Thoracic aorta (tissue), 2 donors: ENCODE measurements at regions not wholly inside any gene's neighbourhood (a gene's known extent, or its start where the extent isn't known, plus 50 kb on each side); places are given as distances from the start of the nearest gene placed in this dataset.

Experiments
- ATAC-seq: fragments of 150-250 bp; one replicate; pipeline ENCODE4 v1.8.0; 2017; ENCODE audit warnings: low read depth; ENCODE audit not compliant: insufficient number of reproducible peaks, low FRiP score
- DNase-seq: peaks from one replicate; pipeline ENCODE4 v3.0.0-alpha.2; 2020; ENCODE audit warnings: low spot score
- H3K27ac ChIP-seq, 2 donors: fragments of 200-600 bp; sonication (generic); 1 replicate in 1 of 2; 2 replicates in 1 of 2; pipeline ENCODE4 v1.5.1; 2016; ENCODE audit warnings: mild to moderate bottlenecking in 2 of 2, moderate library complexity in 2 of 2
- H3K27me3 ChIP-seq: fragments of 200-600 bp; sonication (generic); replicated peaks from 2 replicates; pipeline ENCODE4 v1.6.0; 2016; ENCODE audit warnings: mild to moderate bottlenecking; ENCODE audit not compliant: insufficient read depth
- H3K36me3 ChIP-seq: fragments of 200-600 bp; sonication (generic); one replicate; pipeline ENCODE4 v1.5.1; 2016
- H3K4me1 ChIP-seq, 2 donors: fragments of 200-600 bp; sonication (generic); 1 replicate in 1 of 2; 2 replicates in 1 of 2; pipeline versions ENCODE4 v1.5.1 to v1.6.0; 2016; ENCODE audit warnings: low read depth in 2 of 2, mild to moderate bottlenecking in 1 of 2; ENCODE audit not compliant: control insufficient read depth in 1 of 2
- H3K4me3 ChIP-seq: fragments of 200-600 bp; sonication (generic); 2 replicates; pipeline ENCODE4 v1.5.1; 2016; ENCODE audit warnings: mild to moderate bottlenecking
- H3K9me3 ChIP-seq: fragments of 200-600 bp; sonication (generic); 2 replicates; pipeline ENCODE4 v1.5.1; 2016
- CTCF ChIP-seq: fragments of 200-600 bp; sonication (generic); IDR thresholded peaks from one replicate; pipeline ENCODE4 v1.5.1; 2019; ENCODE audit warnings: antibody characterized with exemption

- ATAC-seq (no peak), DNase-seq (no peak)
- Histone ChIP-seq H3K27ac (no peak overlapping the region), H3K4me3 (no peak overlapping the region), H3K4me1 (no peaks in the 10 kb centered on the region), H3K9me3 (no peaks in the 10 kb centered on the region), H3K36me3 (no peaks in the 10 kb centered on the region), H3K27me3 (no peaks in the 10 kb centered on the region)
- no peak for TF ChIP-seq CTCF
Measured at GRCh38 chr17:13117616-13118015, 99.8 kb upstream of the ELAC2 start.

GRCh38 chr17:13114601-13115031, 96.8 kb upstream of the ELAC2 start:
- H3K36me3 ChIP-seq = no peaks in the 10 kb centered on the region
- ATAC-seq (no peak), DNase-seq (no peak)
- peak overlapping the region; percentile 32 for H3K4me3 ChIP-seq
- H3K27me3 ChIP-seq = no peaks in the 10 kb centered on the region
- H3K4me1 ChIP-seq = no peaks in the 10 kb centered on the region
- peak; percentile 41 for TF ChIP-seq CTCF
- no peaks in the 10 kb centered on the region for H3K9me3 ChIP-seq
- no peak overlapping the region for H3K27ac ChIP-seq

GRCh38 chr17:13113821-13114525, 96.1 kb upstream of the ELAC2 start:
- H3K36me3 ChIP-seq = no peaks in the 10 kb centered on the region
- DNase-seq (no peak), ATAC-seq (no peak)
- TF ChIP-seq CTCF = no peak
- no peaks in the 10 kb centered on the region for H3K4me1 ChIP-seq
- H3K27ac ChIP-seq = no peak overlapping the region
- no peaks in the 10 kb centered on the region for H3K9me3 ChIP-seq
- no peak overlapping the region for H3K4me3 ChIP-seq
- H3K27me3 ChIP-seq = no peaks in the 10 kb centered on the region

GRCh38 chr17:13107676-13108235, 89.9 kb upstream of the ELAC2 start:
- no peak overlapping the region for H3K27ac ChIP-seq
- no peaks in the 10 kb centered on the region for H3K4me1 ChIP-seq
- H3K36me3 ChIP-seq = no peaks in the 10 kb centered on the region
- H3K9me3 ChIP-seq = no peaks in the 10 kb centered on the region
- H3K4me3 ChIP-seq = no peak overlapping the region
- TF ChIP-seq CTCF = no peak
- H3K27me3 ChIP-seq = no peaks in the 10 kb centered on the region
- ATAC-seq (no peak), DNase-seq (no peak)

- no peak for TF ChIP-seq CTCF
- Histone ChIP-seq H3K4me1 (no peaks in the 10 kb centered on the region), H3K27me3 (no peaks in the 10 kb centered on the region), H3K4me3 (no peak overlapping the region), H3K36me3 (no peaks in the 10 kb centered on the region), H3K9me3 (no peaks in the 10 kb centered on the region), H3K27ac (no peak overlapping the region)
- DNase-seq (no peak), ATAC-seq (no peak)
Measured at GRCh38 chr17:13106171-13106570, 88.3 kb upstream of the ELAC2 start.
